Gastrocnemius medialis (tissue), 4 donors: ENCODE measurements at regions not wholly inside any gene's neighbourhood (a gene's known extent, or its start where the extent isn't known, plus 50 kb on each side); places are given as distances from the start of the nearest gene placed in this dataset.

Source experiments
- CTCF ChIP-seq, 5 experiments: fragments of 450-650 bp in 3 of 5; fragments of 200-600 bp in 2 of 5; sonication (generic) in 2 of 5; IDR thresholded peaks in 4 of 5; conservative IDR thresholded peaks in 1 of 5; 1 replicate in 4 of 5; 2 replicates in 1 of 5; pipeline ENCODE4 v1.5.1; 2016 to 2019; ENCODE audit warnings: antibody characterized with exemption in 5 of 5, mild to moderate bottlenecking in 3 of 5, moderate library complexity in 3 of 5
- POLR2A ChIP-seq, 2 donors: fragments of 450-650 bp; IDR thresholded peaks; one replicate each; pipeline ENCODE4 v1.6.1; 2017; ENCODE audit warnings: antibody characterized with exemption in 2 of 2, mild to moderate bottlenecking in 2 of 2, moderate library complexity in 2 of 2

GRCh38 chr20:40282941-40283340 is 406.1 kb downstream of the MAFB start:
- TF ChIP-seq CTCF (IDR thresholded peaks at IDR 0.05 in 4 of 5, conservative IDR thresholded peaks at IDR 0.05 in 1 of 5), result no peak
- no peak for TF ChIP-seq POLR2A (IDR thresholded peaks at IDR 0.05)
